AG10803 (cell line): ENCODE measurements at regions not wholly inside any gene's neighbourhood (a gene's known extent, or its start where the extent isn't known, plus 50 kb on each side); places are given as distances from the start of the nearest gene placed in this dataset.

Experiments
- DNase-seq: peaks from one replicate; pipeline ENCODE4 v3.0.0; 2010; ENCODE audit warnings: low read depth
- H3K4me3 ChIP-seq: 2 replicates; pipeline ENCODE4 v1.5.1; 2011; ENCODE audit warnings: mild to moderate bottlenecking, low read length, control low read depth
- CTCF ChIP-seq: conservative IDR thresholded peaks from 2 replicates; pipeline ENCODE4 v1.5.1; 2011; ENCODE audit warnings: mild to moderate bottlenecking, low read length, control low read depth, inconsistent platforms

- DNase-seq = no peak
- TF ChIP-seq CTCF = no peak
- no peak overlapping the region for H3K4me3 ChIP-seq
Measured at GRCh38 chr4:166426300-166426863, 553.3 kb downstream of the TLL1 start.

- no peak for TF ChIP-seq CTCF
- no peak overlapping the region for H3K4me3 ChIP-seq
- no peak for DNase-seq
Measured at GRCh38 chr4:166432125-166432524, 559.1 kb downstream of the TLL1 start.

GRCh38 chr4:166432842-166433241 is 559.8 kb downstream of the TLL1 start:
- DNase-seq = no peak
- TF ChIP-seq CTCF = no peak
- H3K4me3 ChIP-seq = no peak overlapping the region

- no peak for TF ChIP-seq CTCF
- no peak overlapping the region for H3K4me3 ChIP-seq
- peak; percentile 53 for DNase-seq
Measured at GRCh38 chr4:166435449-166435848, 562.4 kb downstream of the TLL1 start.

- no peak for DNase-seq
- H3K4me3 ChIP-seq = no peak overlapping the region
- TF ChIP-seq CTCF = no peak
Measured at GRCh38 chr4:166458756-166459155, 585.7 kb downstream of the TLL1 start.

- DNase-seq = no peak
- TF ChIP-seq CTCF = no peak
- no peak overlapping the region for H3K4me3 ChIP-seq
Measured at GRCh38 chr4:166459621-166460020, 586.6 kb downstream of the TLL1 start.

GRCh38 chr4:166460769-166461550 is 587.9 kb downstream of the TLL1 start:
- H3K4me3 ChIP-seq = no peak overlapping the region
- TF ChIP-seq CTCF = no peak
- no peak for DNase-seq
